HK-2 (cell line): ENCODE measurements at regions not wholly inside any gene's neighbourhood (a gene's known extent, or its start where the extent isn't known, plus 50 kb on each side); places are given as distances from the start of the nearest gene placed in this dataset.
A peak's percentile ranks its signal among the peaks of the same experiment; 100 is the strongest.
"Not testable (repeated sequence)": the region's sequence is repeated elsewhere in the genome, so short reads cannot be mapped to it uniquely, and the experiment has no call there.

Experiments
- DNase-seq: peaks from one replicate; pipeline ENCODE4 v3.0.0-alpha.2; 2018; ENCODE audit not compliant: unreplicated experiment

GRCh38 chr10:42367532-42368230 is 270.7 kb downstream of the ZNF33B start:
- DNase-seq: peak; percentile 97

DNA sequence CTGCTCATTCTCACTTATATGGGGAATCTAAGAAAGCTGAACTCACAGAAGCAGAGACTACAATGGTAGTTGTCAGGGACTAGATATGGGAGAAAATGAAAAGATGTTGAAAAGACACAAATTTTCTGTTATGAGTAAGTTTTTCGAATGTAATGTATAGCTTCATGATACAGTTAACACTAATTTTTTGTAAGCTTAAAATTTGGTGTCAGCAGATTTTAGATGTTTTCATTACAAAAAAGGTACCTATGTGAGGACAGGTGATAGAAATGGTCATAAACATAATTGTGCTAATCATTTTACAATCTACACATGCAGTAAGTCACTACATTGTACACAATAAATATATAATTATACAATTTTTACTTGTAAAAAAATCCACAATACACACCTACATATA is 286.6 kb downstream of the ZNF33B start:
- no peak for DNase-seq

DNA sequence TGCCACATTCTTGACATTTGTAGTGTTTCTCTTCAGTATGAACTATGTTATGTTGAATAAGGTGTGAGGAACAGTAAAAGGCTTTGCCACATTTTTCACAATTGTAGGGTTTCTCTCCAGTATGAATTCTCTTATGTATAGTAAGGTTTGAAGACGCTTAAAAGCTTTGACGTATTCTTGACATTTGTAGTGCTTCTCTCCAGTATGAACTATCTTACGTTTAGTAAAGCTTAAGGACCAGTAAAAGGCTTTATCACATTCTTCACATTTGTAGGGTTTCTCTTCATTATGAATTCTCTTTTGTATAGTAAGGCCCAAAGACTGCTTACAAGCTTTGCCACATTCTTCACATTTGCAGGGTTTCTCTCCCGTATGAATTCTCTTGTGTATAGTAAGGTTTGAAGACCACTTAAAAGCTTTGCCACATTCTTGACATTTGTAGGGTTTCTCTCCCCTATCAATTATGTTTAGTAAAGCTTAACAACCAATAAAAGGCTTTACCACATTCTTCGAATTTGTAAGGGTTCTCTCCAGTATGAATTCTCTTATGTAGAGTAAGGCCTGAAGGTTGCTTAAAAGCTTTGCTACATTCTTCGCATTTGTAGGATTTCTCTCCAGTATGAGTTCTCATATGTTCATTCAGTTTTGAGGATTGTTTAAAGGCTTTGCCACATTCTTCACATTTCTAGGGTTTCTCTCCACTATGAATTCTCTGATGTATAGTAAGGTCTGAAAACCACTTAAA is 301.6 kb downstream of the ZNF33B start:
- DNase-seq: not testable (repeated sequence)

DNA sequence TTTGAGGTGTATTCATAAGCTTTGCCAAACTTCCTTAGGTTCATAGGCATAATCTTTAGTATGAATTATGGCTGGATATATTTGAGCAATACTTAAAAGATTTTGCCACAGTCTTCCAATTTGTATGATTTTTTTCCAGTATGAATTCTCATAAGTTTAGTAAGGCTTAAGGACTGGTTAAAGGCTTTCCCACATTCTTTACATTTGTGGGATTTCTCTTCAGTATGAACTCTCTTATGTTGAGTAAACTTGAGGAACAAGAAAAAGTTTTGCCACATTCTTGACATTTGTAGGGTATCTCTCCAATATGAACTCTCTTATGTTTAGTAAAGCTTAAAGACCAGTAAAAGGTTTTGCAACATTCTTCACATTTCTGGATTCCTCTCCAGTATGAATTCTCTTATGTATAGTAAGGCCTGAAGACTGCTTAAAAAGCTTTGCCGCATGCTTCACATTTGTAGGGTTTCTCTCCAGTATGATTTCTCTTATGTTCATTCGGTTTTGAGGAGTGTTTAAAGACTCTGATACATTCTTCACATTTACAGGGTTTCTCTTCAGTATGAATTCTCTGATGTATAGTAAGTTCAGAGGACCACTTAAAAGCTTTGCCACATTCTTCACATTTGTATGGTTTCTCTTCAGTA is 302.6 kb downstream of the ZNF33B start:
- DNase-seq: not testable (repeated sequence)

- no peak for DNase-seq
Observed at GRCh38 chr10:42304341-42304740, 334.0 kb downstream of the ZNF33B start.

- DNase-seq: not testable (repeated sequence)
Observed at GRCh38 chr10:42281896-42282295, 356.5 kb downstream of the ZNF33B start.

GRCh38 chr10:42269788-42270187 is 368.6 kb downstream of the ZNF33B start:
- not testable (repeated sequence) for DNase-seq

DNA sequence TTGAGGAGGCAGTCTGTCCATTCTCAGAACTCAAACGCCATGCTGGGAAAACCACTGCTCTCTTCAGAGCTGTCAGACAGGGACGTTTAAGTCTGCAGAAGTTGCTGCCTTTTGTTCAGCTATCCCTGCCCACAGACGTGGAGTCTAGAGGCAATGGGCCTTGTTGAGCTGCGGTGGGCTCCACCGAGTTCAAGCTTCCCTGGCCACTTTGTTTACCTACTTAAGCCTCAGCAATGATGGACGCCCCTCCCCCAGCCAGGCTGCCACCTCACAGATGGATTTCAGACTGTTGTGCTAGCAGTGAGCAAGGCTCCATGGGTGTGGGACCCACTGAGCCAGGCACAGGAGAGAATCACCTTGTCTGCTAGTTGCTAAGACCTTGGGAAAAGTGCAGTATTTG is 375.1 kb downstream of the ZNF33B start:
- not testable (repeated sequence) for DNase-seq

DNA sequence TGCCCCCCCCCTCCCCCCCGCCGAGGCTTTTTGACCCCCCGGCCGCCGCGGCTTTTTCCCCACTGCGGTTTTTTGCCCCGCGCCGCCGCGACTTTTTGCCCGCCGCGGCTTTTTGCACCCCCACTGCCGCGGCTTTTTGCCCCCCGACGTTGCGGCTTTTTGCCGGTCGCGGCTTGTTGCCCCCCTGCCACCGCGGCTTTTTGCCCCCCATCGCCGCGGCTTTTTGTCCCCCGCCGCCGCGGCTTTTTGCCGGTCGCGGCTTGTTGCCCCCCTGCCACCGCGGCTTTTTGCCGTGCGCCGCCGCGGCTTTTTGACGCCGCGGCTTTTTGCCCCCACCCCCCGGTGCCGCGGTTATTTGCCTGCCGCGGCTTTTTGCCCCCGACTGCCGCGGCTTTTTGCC is 395.4 kb downstream of the ZNF33B start:
- not testable (repeated sequence) for DNase-seq

- DNase-seq: no peak
Observed at GRCh38 chr10:42242135-42242805, 396.1 kb downstream of the ZNF33B start.

GRCh38 chr10:42236401-42236800 is 402.0 kb downstream of the ZNF33B start:
- not testable (repeated sequence) for DNase-seq

GRCh38 chr10:42235736-42236135 is 402.6 kb downstream of the ZNF33B start:
- not testable (repeated sequence) for DNase-seq

DNA sequence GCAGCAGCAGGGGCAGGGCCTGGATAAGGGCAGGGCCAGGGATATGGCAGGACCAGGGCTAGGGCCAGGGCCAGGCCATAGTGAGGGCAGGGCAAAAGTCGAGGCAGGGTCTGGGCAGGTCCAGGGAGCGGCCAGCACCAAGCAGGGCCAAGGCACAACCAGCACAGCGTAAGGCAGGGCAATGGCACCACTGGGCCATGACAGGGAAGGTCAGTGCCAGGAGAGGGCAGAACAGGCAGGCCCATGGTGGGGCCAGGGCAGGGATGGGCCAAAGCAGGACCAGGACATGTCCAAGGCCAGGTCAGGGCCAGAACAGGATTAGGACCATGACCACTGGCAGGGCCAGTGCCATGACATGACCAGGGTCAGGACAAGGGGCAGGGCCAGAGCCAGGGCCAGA is 403.1 kb downstream of the ZNF33B start:
- DNase-seq: not testable (repeated sequence)

GRCh38 chr10:42234506-42234905 is 403.9 kb downstream of the ZNF33B start:
- DNase-seq: not testable (repeated sequence)

- DNase-seq: not testable (repeated sequence)
Observed at GRCh38 chr10:42233461-42234206, 404.7 kb downstream of the ZNF33B start.

GRCh38 chr10:42232955-42233354 is 405.4 kb downstream of the ZNF33B start:
- DNase-seq: not testable (repeated sequence)

DNA sequence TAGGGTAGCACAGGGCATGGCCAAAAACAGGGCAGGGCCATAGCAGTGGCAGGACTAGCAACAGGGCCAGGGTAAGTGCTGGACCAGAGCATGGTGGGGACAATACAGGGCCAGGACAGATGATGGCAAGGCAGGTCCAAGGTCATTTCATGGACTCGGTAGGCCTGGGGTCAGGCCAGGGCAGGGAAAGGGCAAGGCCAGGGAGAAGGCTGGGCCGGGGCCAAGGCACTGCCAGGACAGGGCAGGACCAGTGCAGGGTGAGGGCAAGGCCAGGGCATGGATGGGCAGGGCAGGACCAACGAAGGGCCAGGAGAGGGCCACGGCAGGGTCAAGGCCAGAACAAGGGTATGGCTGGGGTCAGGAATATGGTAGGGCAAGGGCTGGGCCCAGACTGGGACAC is 407.6 kb downstream of the ZNF33B start:
- DNase-seq: not testable (repeated sequence)

DNA sequence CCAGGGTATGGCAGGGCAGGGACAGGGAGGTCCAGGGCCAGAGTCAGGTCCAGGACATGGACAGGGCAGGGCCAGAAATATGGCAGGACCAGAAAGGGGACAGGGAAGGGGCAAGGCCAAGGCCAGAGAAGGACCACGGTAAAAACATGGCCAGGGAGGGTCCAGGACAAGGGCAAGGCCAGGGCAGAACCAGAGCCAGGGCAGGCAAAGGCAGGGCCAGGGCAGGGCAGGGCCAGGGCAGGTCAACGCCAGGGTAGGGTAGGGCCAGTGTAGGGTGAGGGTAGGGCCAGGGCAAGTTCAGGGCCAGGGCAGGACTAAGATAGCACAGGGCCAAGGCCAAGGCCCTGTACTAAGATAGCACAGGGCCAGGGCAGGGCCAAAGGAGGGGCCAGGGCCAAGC is 408.3 kb downstream of the ZNF33B start:
- DNase-seq: not testable (repeated sequence)

GRCh38 chr10:42227859-42228258 is 410.5 kb downstream of the ZNF33B start:
- DNase-seq: not testable (repeated sequence)

DNA sequence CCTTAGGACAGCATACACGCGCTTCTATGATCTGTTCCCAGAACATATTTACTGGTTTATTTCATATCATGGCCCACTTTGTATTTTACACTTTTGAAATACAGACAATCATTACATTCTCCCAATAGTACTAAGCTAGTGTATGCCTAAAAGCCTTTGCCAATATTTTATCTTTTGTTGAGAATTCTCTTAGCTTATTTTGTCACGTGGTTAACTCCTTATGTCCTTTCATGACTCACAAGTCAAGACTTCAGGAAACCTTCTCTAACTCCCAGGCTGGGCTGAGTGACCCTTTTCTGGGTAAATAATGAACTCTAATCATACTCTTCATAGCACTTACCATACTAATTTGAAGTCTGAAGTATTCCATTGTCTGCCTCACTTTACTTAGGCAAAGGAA is 444.8 kb downstream of the ZNF33B start:
- not testable (repeated sequence) for DNase-seq

DNA sequence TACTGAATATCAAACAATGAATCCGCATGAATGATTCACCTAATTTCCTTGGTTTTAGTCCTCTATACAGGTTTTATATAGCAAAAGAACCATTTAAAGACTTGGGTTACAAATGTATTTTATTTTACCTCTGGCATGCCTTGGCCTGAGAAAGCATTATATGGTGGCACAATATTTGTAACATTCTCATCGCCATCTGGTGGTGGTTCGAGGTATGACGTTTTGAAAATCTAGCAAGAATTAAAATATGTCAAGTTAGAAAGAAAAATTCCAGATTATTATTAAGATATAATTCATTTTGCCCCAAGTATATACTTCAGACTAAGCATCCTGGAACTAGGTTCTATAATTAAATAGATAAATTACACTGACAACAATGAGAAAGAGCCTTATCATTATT is 445.9 kb downstream of the ZNF33B start:
- not testable (repeated sequence) for DNase-seq
